ENCODE measurements at regions not wholly inside any gene's neighbourhood (a gene's known extent, or its start where the extent isn't known, plus 50 kb on each side); places are given as distances from the start of the nearest gene placed in this dataset.

DNA sequence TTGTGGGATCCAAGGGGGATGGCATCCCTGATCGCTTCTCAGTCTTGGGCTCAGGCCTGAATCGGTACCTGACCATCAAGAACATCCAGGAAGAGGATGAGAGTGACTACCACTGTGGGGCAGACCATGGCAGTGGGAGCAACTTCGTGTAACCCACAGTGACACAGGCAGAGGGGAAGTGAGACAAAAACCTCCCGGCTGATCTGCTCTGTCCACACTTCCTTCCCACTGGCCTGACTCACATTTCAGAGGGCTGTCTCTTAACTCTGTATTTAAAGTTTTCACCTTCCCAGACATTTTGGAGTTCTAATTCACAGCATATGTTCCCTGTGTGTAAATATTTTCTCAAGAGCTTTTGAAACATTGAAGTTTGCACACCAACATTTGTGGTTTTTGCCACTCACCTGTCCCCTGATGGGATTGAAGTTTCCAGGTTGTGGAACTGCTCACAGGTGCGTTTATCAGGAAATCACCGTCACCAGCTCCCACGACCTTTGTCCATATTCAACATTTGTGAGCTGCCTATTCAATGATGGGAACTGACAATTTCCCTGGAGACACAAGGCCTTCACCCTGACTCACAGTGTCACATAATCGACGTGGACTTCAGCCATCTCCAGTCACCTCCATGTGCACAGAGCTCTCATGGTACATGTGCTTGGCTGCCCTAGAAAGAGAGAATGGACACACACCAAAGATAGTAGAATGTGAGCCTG is 99.2 kb downstream of the VPREB1 start:
- WGBS, 2 donors = 44 to 50% methylated on average over 9 of the region's 9 CpGs
- peak in 1 of 6 donors; percentile 28 for DNase-seq
- H3K9me3 ChIP-seq = no peaks in the 10 kb centered on the region
- H3K4me1 ChIP-seq = peaks cover 0 to 13% (median 0%) of the 10 kb centered on the region in 3 donors
- H3K4me3 ChIP-seq = no peak overlapping the region
- TF ChIP-seq, protein P1, sequence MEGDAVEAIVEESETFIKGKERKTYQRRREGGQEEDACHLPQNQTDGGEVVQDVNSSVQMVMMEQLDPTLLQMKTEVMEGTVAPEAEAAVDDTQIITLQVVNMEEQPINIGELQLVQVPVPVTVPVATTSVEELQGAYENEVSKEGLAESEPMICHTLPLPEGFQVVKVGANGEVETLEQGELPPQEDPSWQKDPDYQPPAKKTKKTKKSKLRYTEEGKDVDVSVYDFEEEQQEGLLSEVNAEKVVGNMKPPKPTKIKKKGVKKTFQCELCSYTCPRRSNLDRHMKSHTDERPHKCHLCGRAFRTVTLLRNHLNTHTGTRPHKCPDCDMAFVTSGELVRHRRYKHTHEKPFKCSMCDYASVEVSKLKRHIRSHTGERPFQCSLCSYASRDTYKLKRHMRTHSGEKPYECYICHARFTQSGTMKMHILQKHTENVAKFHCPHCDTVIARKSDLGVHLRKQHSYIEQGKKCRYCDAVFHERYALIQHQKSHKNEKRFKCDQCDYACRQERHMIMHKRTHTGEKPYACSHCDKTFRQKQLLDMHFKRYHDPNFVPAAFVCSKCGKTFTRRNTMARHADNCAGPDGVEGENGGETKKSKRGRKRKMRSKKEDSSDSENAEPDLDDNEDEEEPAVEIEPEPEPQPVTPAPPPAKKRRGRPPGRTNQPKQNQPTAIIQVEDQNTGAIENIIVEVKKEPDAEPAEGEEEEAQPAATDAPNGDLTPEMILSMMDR (IDR thresholded peaks at IDR 0.05) = no peak
- H3K27me3 ChIP-seq = no peaks in the 10 kb centered on the region
- no peak for FAIRE-seq
- H3K36me3 ChIP-seq = no peaks in the 10 kb centered on the region
- peak overlapping the region in 1 of 4 donors; percentile 12 for H3K27ac ChIP-seq
- intact Hi-C loops (cut with DNase I) = no loop called here
- ATAC-seq = peak; percentile 40 to 67 (median 54)

DNA sequence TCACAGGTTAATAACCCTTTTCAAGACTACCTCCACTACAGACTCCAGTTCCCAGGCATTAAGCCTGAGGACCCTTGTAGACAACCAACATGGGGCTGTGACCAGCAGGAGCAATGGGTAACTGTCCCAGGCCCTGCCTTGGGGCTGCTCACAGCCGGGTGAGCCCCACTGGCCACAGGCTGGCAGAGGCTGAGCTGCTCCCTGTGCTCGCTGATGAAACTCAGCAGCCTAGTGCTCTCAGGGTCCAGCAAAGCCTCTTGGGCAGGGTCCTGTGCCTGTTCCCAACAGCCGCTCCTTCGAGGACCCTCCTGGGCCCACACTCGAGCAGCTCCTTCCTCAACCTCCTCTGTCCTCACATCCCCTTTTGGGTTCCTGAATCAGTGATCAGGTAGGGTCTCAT is 99.8 kb downstream of the VPREB1 start:
- 77 to 97% methylated on average over 5 of the region's 5 CpGs for WGBS, 2 donors

DNA sequence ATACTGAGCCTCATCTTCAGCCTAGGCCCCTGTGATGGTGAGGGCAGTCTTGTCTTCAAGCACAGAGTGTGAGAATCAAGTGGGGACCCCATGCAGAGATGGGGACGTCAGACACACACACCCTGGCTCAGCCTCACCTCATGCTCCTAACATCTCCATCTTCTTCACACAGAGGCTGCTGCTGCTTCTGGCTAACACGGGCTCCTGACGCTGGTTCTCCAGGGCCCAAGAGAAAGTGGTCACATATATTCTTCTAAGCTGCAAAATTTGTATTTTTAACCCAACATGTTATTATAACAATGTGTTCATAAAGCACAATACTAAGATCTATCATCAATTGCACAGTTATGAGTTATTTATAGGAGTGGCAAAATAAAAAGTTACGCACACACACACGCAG is 101.2 kb downstream of the VPREB1 start:
- no peak overlapping the region for H3K27ac ChIP-seq
- H3K4me1 ChIP-seq = peaks cover 0 to 13% (median 0%) of the 10 kb centered on the region in 3 donors
- intact Hi-C loops (cut with DNase I) = no loop called here
- no peak overlapping the region for H3K4me3 ChIP-seq
- DNase-seq = no peak
- ATAC-seq = no peak
- TF ChIP-seq, protein P1 (IDR thresholded peaks at IDR 0.05) = no peak
- H3K36me3 ChIP-seq = no peaks in the 10 kb centered on the region
- no peak for FAIRE-seq
- H3K9me3 ChIP-seq = no peaks in the 10 kb centered on the region
- H3K27me3 ChIP-seq = no peaks in the 10 kb centered on the region
- WGBS, 2 donors = 85% methylated on average over 5 of the region's 5 CpGs

More for the DNA sequence above, 99.8 kb downstream of the VPREB1 start:
- Histone ChIP-seq H3K27me3 (no peaks in the 10 kb centered on the region), H3K4me1 (peaks cover 0 to 13% (median 0%) of the 10 kb centered on the region in 3 donors), H3K9me3 (no peaks in the 10 kb centered on the region), H3K4me3 (no peak overlapping the region), H3K27ac (no peak overlapping the region), H3K36me3 (no peaks in the 10 kb centered on the region)
- TF ChIP-seq, protein P1 (IDR thresholded peaks at IDR 0.05) = no peak
- no peak for ATAC-seq
- intact Hi-C loops (cut with DNase I) = no loop called here
- FAIRE-seq = no peak
- DNase-seq = no peak

DNA sequence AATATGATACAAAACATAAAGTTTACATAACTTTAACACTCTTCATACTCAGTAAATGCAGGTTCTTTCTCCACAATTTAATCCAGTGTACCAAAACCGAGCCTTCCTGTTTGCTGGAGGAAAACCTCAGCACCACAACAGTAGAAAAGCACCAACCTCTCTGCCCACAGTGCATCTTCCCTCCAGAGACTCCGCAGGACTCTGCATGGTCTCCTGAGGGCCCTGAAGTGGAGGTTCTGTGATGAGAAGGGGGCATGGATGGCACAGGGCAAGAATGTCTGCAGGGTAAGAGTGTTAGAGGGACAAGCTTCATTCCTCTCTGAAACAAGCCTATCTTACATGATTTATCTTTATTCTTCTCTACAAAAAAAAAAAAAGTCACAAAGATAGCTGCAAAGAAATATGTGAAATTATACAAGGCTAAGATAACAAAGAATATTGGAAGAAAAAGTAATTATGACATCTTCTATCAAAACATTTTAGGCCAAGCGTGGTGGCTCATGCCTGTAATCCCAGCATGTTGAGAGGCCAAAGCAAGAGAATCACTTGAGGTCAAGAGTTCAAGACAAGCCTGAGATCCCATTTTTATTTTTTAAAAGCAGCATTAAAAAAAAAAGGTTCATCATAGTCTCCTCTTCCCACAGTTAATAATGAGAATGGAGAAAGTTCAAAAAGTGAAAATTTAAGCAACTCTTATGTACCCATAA is 102.0 kb downstream of the VPREB1 start:
- H3K36me3 ChIP-seq = no peaks in the 10 kb centered on the region
- FAIRE-seq = no peak
- H3K4me3 ChIP-seq = no peak overlapping the region
- no peak for ATAC-seq
- WGBS, 2 donors = 77 to 81% methylated on average over 3 of the region's 3 CpGs
- no peak overlapping the region for H3K27ac ChIP-seq
- no peak for DNase-seq
- intact Hi-C loops (cut with DNase I) = no loop called here
- TF ChIP-seq, protein P1 (IDR thresholded peaks at IDR 0.05) = no peak
- H3K4me1 ChIP-seq = peaks cover 0 to 13% (median 0%) of the 10 kb centered on the region in 3 donors
- H3K27me3 ChIP-seq = no peaks in the 10 kb centered on the region
- H3K9me3 ChIP-seq = no peaks in the 10 kb centered on the region
